ENCODE measurements at regions not wholly inside any gene's neighbourhood (a gene's known extent, or its start where the extent isn't known, plus 50 kb on each side); places are given as distances from the start of the nearest gene placed in this dataset.

- Histone ChIP-seq H3K27me3 (replicated peaks in 2 of 5; ENCODE audit: control insufficient read depth in 4 of 5, insufficient read depth in 5 of 5, low read length in 4 of 5) (no peaks in the 10 kb centered on the region), H3K4me3 (ENCODE audit: control insufficient read depth in 1 of 7, extremely low read depth in 1 of 7, insufficient read depth in 4 of 7, low read depth in 2 of 7, low read length in 6 of 7) (no peak overlapping the region), H3K4me1 (ENCODE audit: control extremely low read depth in 1 of 4, control insufficient read depth in 4 of 4, insufficient read depth in 4 of 4, low read length in 3 of 4) (no peaks in the 10 kb centered on the region), H3K27ac (ENCODE audit: insufficient read depth in 1 of 2, low read depth in 1 of 2, low read length in 2 of 2, poor library complexity in 1 of 2, severe bottlenecking in 2 of 2) (no peak overlapping the region), H3K9me3 (ENCODE audit: control extremely low read depth in 1 of 5, control insufficient read depth in 4 of 5, insufficient read depth in 2 of 5, low read depth in 1 of 5, low read length in 4 of 5) (no peaks in the 10 kb centered on the region), H3K36me3 (ENCODE audit: control insufficient read depth in 4 of 4, insufficient read depth in 4 of 4, low read length in 3 of 4) (no peaks in the 10 kb centered on the region)
- ChIA-PET CTCF (no interaction called here), POLR2A (no interaction called here)
- no peak for DNase-seq
- 33% methylated on average over 1 of the region's 1 CpG for WGBS (ENCODE audit: insufficient coverage)
Measured at GRCh38 chr2:104493698-104494097, 360.2 kb upstream of the POU3F3 start.

- Histone ChIP-seq H3K4me3 (ENCODE audit: control insufficient read depth in 1 of 7, extremely low read depth in 1 of 7, insufficient read depth in 4 of 7, low read depth in 2 of 7, low read length in 6 of 7) (no peak overlapping the region), H3K36me3 (ENCODE audit: control insufficient read depth in 4 of 4, insufficient read depth in 4 of 4, low read length in 3 of 4) (no peaks in the 10 kb centered on the region), H3K27me3 (replicated peaks in 2 of 5; ENCODE audit: control insufficient read depth in 4 of 5, insufficient read depth in 5 of 5, low read length in 4 of 5) (no peaks in the 10 kb centered on the region), H3K4me1 (ENCODE audit: control extremely low read depth in 1 of 4, control insufficient read depth in 4 of 4, insufficient read depth in 4 of 4, low read length in 3 of 4) (no peaks in the 10 kb centered on the region), H3K27ac (ENCODE audit: insufficient read depth in 1 of 2, low read depth in 1 of 2, low read length in 2 of 2, poor library complexity in 1 of 2, severe bottlenecking in 2 of 2) (no peak overlapping the region), H3K9me3 (ENCODE audit: control extremely low read depth in 1 of 5, control insufficient read depth in 4 of 5, insufficient read depth in 2 of 5, low read depth in 1 of 5, low read length in 4 of 5) (no peaks in the 10 kb centered on the region)
- ChIA-PET POLR2A (no interaction called here), CTCF (interaction anchor here (0.8 to 1.2 kb wide), 2 partner anchors 12 to 349 kb away, joined by 3 to 4 read pairs; no protein-coding TSS in a partner anchor)
- WGBS (ENCODE audit: insufficient coverage) = 97% methylated on average over 5 of the region's 6 CpGs
- no peak for DNase-seq
Measured at GRCh38 chr2:104501342-104501741, 352.6 kb upstream of the POU3F3 start.

- ChIA-PET CTCF (interaction anchor here (0.8 to 1.2 kb wide), 2 partner anchors 12 to 348 kb away, joined by 3 to 4 read pairs; no protein-coding TSS in a partner anchor), POLR2A (no interaction called here)
- Histone ChIP-seq H3K9me3 (ENCODE audit: control extremely low read depth in 1 of 5, control insufficient read depth in 4 of 5, insufficient read depth in 2 of 5, low read depth in 1 of 5, low read length in 4 of 5) (no peaks in the 10 kb centered on the region), H3K4me1 (ENCODE audit: control extremely low read depth in 1 of 4, control insufficient read depth in 4 of 4, insufficient read depth in 4 of 4, low read length in 3 of 4) (no peaks in the 10 kb centered on the region), H3K27me3 (replicated peaks in 2 of 5; ENCODE audit: control insufficient read depth in 4 of 5, insufficient read depth in 5 of 5, low read length in 4 of 5) (no peaks in the 10 kb centered on the region), H3K4me3 (ENCODE audit: control insufficient read depth in 1 of 7, extremely low read depth in 1 of 7, insufficient read depth in 4 of 7, low read depth in 2 of 7, low read length in 6 of 7) (no peak overlapping the region), H3K27ac (ENCODE audit: insufficient read depth in 1 of 2, low read depth in 1 of 2, low read length in 2 of 2, poor library complexity in 1 of 2, severe bottlenecking in 2 of 2) (no peak overlapping the region), H3K36me3 (ENCODE audit: control insufficient read depth in 4 of 4, insufficient read depth in 4 of 4, low read length in 3 of 4) (no peaks in the 10 kb centered on the region)
- WGBS (ENCODE audit: insufficient coverage) = 95% methylated on average over 12 of the region's 14 CpGs
- DNase-seq = no peak
Measured at GRCh38 chr2:104501929-104502328, 352.0 kb upstream of the POU3F3 start.

- Histone ChIP-seq H3K4me1 (ENCODE audit: control extremely low read depth in 1 of 4, control insufficient read depth in 4 of 4, insufficient read depth in 4 of 4, low read length in 3 of 4) (no peaks in the 10 kb centered on the region), H3K9me3 (ENCODE audit: control extremely low read depth in 1 of 5, control insufficient read depth in 4 of 5, insufficient read depth in 2 of 5, low read depth in 1 of 5, low read length in 4 of 5) (no peaks in the 10 kb centered on the region), H3K27me3 (replicated peaks in 2 of 5; ENCODE audit: control insufficient read depth in 4 of 5, insufficient read depth in 5 of 5, low read length in 4 of 5) (no peaks in the 10 kb centered on the region), H3K36me3 (ENCODE audit: control insufficient read depth in 4 of 4, insufficient read depth in 4 of 4, low read length in 3 of 4) (no peaks in the 10 kb centered on the region), H3K27ac (ENCODE audit: insufficient read depth in 1 of 2, low read depth in 1 of 2, low read length in 2 of 2, poor library complexity in 1 of 2, severe bottlenecking in 2 of 2) (no peak overlapping the region), H3K4me3 (ENCODE audit: control insufficient read depth in 1 of 7, extremely low read depth in 1 of 7, insufficient read depth in 4 of 7, low read depth in 2 of 7, low read length in 6 of 7) (no peak overlapping the region)
- POLR2A ChIA-PET = no interaction called here
- 95% methylated on average over 6 of the region's 7 CpGs for WGBS (ENCODE audit: insufficient coverage)
- CTCF ChIA-PET = no interaction called here
- no peak for DNase-seq
Measured at GRCh38 chr2:104502901-104503300, 351.0 kb upstream of the POU3F3 start.

GRCh38 chr2:104504331-104505073 lies 349.4 kb upstream of the POU3F3 start:
- DNase-seq = no peak
- Histone ChIP-seq H3K4me1 (ENCODE audit: control extremely low read depth in 1 of 4, control insufficient read depth in 4 of 4, insufficient read depth in 4 of 4, low read length in 3 of 4) (no peaks in the 10 kb centered on the region), H3K36me3 (ENCODE audit: control insufficient read depth in 4 of 4, insufficient read depth in 4 of 4, low read length in 3 of 4) (no peaks in the 10 kb centered on the region), H3K27ac (ENCODE audit: insufficient read depth in 1 of 2, low read depth in 1 of 2, low read length in 2 of 2, poor library complexity in 1 of 2, severe bottlenecking in 2 of 2) (no peak overlapping the region), H3K27me3 (replicated peaks in 2 of 5; ENCODE audit: control insufficient read depth in 4 of 5, insufficient read depth in 5 of 5, low read length in 4 of 5) (no peaks in the 10 kb centered on the region), H3K4me3 (ENCODE audit: control insufficient read depth in 1 of 7, extremely low read depth in 1 of 7, insufficient read depth in 4 of 7, low read depth in 2 of 7, low read length in 6 of 7) (no peak overlapping the region), H3K9me3 (ENCODE audit: control extremely low read depth in 1 of 5, control insufficient read depth in 4 of 5, insufficient read depth in 2 of 5, low read depth in 1 of 5, low read length in 4 of 5) (no peaks in the 10 kb centered on the region)
- 87% methylated on average over 6 of the region's 8 CpGs for WGBS (ENCODE audit: insufficient coverage)
- CTCF ChIA-PET = no interaction called here
- POLR2A ChIA-PET = no interaction called here

GRCh38 chr2:104518256-104518655 lies 335.7 kb upstream of the POU3F3 start:
- H3K4me1 ChIP-seq (ENCODE audit: control extremely low read depth in 1 of 4, control insufficient read depth in 4 of 4, insufficient read depth in 4 of 4, low read length in 3 of 4) = no peaks in the 10 kb centered on the region
- 98% methylated on average over 6 of the region's 6 CpGs for WGBS (ENCODE audit: insufficient coverage)
- POLR2A ChIA-PET = no interaction called here
- H3K4me3 ChIP-seq (ENCODE audit: control insufficient read depth in 1 of 7, extremely low read depth in 1 of 7, insufficient read depth in 4 of 7, low read depth in 2 of 7, low read length in 6 of 7) = no peak overlapping the region
- no peaks in the 10 kb centered on the region for H3K36me3 ChIP-seq (ENCODE audit: control insufficient read depth in 4 of 4, insufficient read depth in 4 of 4, low read length in 3 of 4)
- H3K27ac ChIP-seq (ENCODE audit: insufficient read depth in 1 of 2, low read depth in 1 of 2, low read length in 2 of 2, poor library complexity in 1 of 2, severe bottlenecking in 2 of 2) = no peak overlapping the region
- CTCF ChIA-PET = no interaction called here
- peaks cover 0 to 7% (median 2%) of the 10 kb centered on the region in 5 experiments for H3K9me3 ChIP-seq (ENCODE audit: control extremely low read depth in 1 of 5, control insufficient read depth in 4 of 5, insufficient read depth in 2 of 5, low read depth in 1 of 5, low read length in 4 of 5)
- DNase-seq = no peak
- no peaks in the 10 kb centered on the region for H3K27me3 ChIP-seq (replicated peaks in 2 of 5; ENCODE audit: control insufficient read depth in 4 of 5, insufficient read depth in 5 of 5, low read length in 4 of 5)

- ChIA-PET POLR2A (no interaction called here), CTCF (interaction anchor here (1.5 kb wide), 1 partner anchor 13 kb away, joined by 3 read pairs; no protein-coding TSS in a partner anchor)
- Histone ChIP-seq H3K27ac (ENCODE audit: insufficient read depth in 1 of 2, low read depth in 1 of 2, low read length in 2 of 2, poor library complexity in 1 of 2, severe bottlenecking in 2 of 2) (no peak overlapping the region), H3K4me1 (ENCODE audit: control extremely low read depth in 1 of 4, control insufficient read depth in 4 of 4, insufficient read depth in 4 of 4, low read length in 3 of 4) (no peaks in the 10 kb centered on the region), H3K9me3 (ENCODE audit: control extremely low read depth in 1 of 5, control insufficient read depth in 4 of 5, insufficient read depth in 2 of 5, low read depth in 1 of 5, low read length in 4 of 5) (peaks cover 0 to 7% (median 2%) of the 10 kb centered on the region in 5 experiments), H3K36me3 (ENCODE audit: control insufficient read depth in 4 of 4, insufficient read depth in 4 of 4, low read length in 3 of 4) (no peaks in the 10 kb centered on the region), H3K27me3 (replicated peaks in 2 of 5; ENCODE audit: control insufficient read depth in 4 of 5, insufficient read depth in 5 of 5, low read length in 4 of 5) (no peaks in the 10 kb centered on the region), H3K4me3 (ENCODE audit: control insufficient read depth in 1 of 7, extremely low read depth in 1 of 7, insufficient read depth in 4 of 7, low read depth in 2 of 7, low read length in 6 of 7) (no peak overlapping the region)
- 68% methylated on average over 4 of the region's 5 CpGs for WGBS (ENCODE audit: insufficient coverage)
- DNase-seq = peak in 2 of 3 donors; percentile 2 to 5
Measured at GRCh38 chr2:104521247-104521646, 332.7 kb upstream of the POU3F3 start.

All from common myeloid progenitor, CD34-positive (primary cell).